GM19023 (cell line): ENCODE measurements at regions not wholly inside any gene's neighbourhood (a gene's known extent, or its start where the extent isn't known, plus 50 kb on each side); places are given as distances from the start of the nearest gene placed in this dataset.
"Not testable (repeated sequence)": the region's sequence is repeated elsewhere in the genome, so short reads cannot be mapped to it uniquely, and the experiment has no call there.

Experiments
- ATAC-seq: cut with Tn5 transposase; IDR thresholded peaks from one replicate; pipeline ENCODE4 v1.9.1; 2021; ENCODE audit warnings: mild to moderate bottlenecking, moderate library complexity; ENCODE audit not compliant: unreplicated experiment

GRCh38 chr21:43291347-43291950 is 122.6 kb downstream of the CRYAA start:
- no peak for ATAC-seq

DNA sequence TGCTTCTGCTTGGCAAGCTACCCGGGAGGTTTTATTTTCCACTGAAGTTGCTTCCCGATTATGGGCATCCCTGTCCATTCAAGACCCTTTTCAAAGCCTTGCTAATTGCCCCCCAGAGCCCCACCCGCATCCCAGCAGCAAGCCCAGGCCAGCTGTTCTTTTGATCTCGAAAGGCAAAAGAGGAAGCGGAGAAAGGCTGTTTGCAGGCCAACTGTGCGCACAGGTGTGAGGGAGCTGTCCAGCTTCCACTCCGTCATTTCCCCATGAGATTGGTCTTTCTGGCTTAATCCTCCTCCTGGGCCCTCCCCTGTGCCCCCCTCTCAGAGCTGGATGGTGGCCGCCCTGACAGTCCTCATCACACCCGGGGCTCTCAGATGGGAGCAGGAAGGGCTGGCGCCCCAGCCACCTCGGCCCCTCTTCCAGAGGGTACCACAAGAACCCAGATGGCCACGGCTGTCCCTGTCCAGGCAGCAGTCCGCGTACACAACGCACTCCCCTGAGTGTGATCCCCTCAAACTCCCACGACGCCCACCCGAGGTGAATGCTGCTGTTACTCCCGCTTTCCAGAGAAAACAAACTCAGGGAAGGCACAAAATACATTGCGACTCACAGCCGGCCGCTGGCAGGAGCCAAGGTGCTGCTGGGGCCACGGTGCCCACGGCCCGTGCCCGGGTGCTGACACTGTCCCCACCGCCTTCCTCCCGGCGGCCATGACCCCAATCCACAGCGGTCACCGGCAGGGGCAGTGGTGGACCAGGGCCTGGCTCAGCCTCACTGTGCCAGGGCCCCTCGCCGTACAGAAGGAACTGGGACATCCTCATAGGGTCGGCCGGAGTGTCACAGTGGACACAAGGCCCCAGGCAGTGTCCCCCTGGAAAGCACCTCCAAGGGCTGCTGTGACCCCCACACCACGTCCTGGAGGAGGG is 121.9 kb downstream of the CRYAA start:
- ATAC-seq: no peak

GRCh38 chr21:43289966-43290365 is 121.2 kb downstream of the CRYAA start:
- no peak for ATAC-seq

DNA sequence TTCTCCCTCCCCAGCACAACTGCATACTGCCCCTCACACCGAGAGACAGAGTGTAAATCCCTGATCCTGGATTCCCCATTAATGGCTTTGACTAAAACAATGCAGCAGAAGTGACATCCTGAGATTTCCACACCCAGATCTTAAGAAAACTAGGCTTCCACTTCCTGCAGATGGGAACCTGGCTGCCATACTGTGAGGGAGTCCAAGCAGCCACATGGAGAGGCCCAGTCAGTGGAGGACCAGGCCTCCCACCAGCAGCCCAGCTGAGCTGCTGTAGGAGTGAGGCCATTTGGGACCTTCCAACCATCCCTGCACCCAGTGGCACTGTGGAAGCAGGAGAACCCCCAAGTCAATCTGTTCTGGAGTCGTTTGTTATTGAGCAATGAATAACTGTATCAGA is 120.6 kb downstream of the CRYAA start:
- no peak for ATAC-seq

- ATAC-seq: no peak
Observed at GRCh38 chr21:43287795-43288755, 119.3 kb downstream of the CRYAA start.

DNA sequence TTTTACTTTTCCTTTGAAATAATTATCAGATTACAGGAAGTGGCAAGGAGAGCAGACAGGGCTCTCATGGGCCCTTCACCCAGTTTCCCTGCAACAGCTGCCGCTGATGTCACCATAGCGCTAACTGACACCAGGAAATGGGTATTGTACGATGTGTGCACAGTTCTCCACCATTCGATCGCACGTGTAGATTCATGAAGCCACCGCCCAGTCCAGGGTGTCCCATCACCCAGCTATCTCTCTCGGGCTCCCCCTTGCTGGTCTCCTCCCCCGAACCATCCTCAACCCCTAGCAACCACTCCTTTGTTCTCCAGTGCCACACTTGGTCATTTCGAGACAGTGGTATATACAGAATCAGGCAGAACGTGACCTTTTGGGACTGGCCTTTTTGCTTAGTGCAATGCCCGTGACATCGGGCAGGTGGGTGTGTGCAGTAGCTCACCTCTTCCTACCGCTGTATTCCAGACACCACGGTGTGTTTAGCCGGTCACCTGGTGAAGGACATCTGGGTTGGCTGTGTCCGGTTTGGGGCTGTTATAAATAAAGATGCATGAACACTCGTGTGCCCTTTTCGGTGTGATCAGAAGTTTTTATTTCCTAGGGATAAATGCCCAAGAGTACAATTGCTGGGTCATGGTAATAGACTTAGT is 118.4 kb downstream of the CRYAA start:
- no peak for ATAC-seq

GRCh38 chr21:43286196-43286595 is 117.4 kb downstream of the CRYAA start:
- no peak for ATAC-seq

DNA sequence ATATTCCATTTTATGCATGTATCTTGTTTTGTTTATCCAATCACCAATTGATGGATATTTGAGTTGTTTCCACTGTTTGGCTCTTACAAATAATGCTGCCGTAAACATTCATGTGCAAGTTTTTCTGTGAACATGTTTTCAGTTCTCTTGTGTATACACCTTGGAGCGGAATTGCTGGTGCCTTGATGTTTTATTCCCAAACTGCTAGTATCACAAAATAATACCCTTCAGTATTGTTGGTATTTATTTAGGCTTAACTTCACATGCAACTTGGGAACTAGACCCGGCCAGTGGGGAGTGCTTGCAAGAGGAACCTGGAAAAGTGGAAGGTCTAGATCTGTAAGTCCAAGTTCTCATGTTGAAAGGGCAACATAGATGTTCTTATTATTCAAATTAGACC is 115.9 kb downstream of the CRYAA start:
- no peak for ATAC-seq

DNA sequence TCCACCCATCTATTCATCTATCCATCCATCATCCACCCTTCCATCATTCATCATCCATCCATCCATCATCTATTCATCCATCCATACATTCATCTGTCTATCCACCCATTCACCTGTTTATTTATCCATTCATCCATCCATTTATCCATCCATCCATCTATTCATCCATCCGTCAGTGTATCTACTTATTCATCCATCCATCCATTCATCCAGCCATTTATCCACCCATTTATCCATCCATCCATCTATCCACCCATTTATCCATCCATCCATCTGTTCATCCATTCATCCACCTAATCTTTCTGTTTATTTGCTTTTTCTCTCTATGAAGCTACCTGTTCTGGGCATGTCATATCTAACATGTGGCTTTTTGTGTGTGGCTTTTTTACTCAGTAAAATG is 115.4 kb downstream of the CRYAA start:
- no peak for ATAC-seq

DNA sequence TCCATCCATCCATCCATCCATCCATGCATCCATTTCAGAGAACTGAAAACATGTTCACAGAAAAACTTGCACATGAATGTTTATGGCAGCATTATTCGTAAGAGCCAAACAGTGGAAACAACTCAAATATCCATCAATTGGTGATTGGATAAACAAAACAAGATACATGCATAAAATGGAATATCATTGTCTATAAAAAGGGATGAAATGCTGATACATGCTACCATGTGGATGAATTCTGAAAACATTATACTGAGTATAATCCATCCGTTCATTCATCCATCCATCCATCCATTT is 115.1 kb downstream of the CRYAA start:
- not testable (repeated sequence) for ATAC-seq

DNA sequence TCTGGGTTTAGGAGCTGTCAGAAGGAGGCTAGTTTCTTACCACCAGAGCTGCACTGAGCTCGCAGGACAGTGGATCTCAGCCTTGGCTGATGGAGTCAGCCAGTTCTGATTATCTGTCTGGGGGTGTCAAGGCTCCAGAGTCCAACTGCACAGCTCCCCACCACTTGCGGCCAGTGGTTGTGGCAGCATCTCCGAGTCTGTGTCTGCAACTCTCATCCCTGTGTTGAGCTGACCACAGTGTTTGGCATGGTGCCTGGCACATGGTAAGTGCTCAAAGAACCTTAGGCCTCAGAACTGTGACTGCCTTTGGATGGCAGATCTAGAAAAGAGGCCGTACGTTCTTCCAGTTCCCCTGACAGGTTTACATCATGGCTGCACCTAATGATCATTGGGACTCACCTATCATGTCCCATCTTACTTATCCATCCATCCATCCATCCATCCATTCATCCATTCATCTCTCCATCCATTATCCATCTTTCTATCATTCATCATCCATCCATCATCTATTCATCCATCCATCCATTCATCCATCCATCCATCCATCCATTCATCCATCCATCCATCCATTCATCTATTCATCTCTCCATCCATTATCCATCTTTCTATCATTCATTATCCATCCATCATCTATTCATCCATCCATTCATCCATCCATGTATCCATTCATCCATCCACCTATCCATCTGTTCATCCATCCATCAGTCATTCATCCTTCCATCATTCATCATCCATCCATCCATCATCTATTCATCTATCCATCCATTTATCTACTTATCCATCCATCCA is 114.5 kb downstream of the CRYAA start:
- ATAC-seq: no peak

DNA sequence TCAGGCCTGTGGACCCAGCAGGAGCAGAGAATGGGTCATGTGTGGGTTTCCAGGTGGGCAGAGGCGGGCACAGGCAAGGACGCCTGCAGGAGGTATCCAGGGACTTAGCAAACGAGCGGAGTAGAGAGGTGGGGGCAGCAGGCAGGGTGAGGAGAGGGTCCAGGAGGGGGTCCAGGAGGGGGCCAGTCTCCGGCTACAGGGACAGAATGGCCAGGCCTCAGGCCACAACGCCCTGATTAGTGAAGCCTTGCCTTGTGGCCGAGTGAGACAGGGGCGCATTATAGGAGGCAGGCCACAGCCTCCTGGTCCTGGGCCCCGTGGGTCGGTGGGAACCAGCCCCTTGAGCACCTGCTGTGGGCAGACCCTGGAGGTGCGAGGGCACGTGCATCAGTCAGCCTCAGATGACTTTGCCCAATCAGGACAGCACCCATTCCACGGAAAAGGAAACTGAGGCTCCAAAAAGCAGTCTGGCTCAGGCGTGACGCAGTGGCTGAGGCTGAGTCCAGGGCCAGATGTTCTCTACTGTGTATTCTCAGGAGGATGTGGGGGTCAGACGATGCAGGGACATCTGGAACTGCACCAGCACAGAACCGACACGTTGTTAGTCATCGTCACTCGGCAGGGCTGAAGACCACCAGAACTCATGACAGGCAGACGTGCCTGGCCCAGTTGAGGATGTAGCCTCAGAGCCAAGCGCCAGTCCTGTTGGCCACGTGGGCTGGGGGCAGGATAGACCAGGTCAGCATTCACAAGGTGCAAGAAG is 113.7 kb downstream of the CRYAA start:
- no peak for ATAC-seq

GRCh38 chr21:43281661-43282357 is 113.0 kb downstream of the CRYAA start:
- no peak for ATAC-seq

GRCh38 chr21:43280949-43281633 is 112.3 kb downstream of the CRYAA start:
- no peak for ATAC-seq

DNA sequence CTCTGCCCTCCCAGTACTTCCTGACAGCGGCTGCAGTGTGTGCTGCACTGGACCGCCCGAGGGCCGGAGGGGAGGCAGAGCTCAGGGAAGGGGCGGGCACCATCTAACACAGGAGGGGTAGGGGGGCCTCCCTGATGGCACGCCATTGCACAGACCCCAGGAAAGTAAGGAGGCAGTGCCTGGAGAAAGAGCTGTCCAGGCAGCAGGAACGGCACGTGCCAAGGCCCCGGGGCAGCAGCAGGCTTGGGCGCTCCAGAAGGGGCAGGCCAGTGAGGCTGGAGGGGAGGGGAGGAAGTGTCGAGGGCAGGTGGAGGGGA is 110.7 kb downstream of the CRYAA start:
- no peak for ATAC-seq

DNA sequence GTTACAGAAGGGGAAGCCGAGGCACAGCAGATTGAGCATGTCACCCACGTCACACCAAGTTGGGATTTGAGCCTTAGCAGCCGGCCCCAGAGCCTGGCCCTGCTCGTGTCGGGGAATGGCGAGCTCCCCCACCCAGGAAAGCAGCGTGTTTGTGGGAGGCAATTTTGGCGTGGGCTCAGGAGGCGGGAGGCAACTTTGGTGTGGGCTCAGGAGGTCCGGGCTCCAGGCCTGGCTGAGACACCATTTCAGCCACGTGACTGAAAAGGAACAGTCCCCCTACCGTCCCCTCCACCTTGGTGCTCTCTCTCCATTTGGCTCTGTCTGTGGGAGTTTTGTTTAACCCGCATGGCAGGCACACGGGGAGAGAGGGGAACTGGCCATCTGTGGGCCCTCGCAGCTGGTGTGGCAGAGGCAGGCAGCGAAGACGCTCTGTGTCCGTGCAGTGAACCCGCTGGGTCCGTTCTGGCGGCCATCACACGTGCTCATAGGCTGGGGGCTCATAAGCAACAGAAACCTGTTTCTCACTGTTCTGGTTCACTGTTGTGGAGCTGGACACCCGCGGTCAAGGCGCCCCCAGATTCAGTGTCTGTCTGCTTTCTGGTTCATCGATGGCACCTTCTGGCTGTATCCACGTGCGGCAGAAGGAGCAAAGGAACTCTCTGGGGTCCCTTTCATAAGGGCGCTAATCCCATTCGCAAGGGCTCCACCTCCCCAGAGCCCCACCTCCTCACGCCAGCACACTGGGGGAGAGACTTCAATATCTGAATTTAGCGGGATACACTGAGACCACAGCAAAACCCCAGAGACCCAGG is 110.2 kb downstream of the CRYAA start:
- ATAC-seq: no peak

DNA sequence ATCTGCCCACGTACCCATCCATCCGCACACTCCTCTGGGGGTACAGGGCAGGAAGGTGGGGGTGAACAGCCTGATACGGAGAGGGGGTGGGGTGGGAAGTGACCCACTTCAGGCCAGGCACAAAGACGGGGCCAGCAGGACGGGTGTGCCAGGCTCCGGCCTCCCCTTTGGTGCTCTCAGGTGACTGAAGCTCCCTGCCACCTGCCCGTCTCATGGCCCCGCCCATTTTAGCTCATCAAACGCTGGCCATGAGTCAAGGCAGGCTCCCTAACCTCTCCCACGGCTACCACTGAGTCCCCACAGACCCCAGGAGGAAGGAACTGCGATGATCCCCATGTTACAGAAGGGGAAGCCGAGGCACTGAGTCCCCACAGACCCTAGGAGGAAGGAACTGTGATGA is 109.6 kb downstream of the CRYAA start:
- no peak for ATAC-seq
